HG03097 (cell line): ENCODE measurements at regions not wholly inside any gene's neighbourhood (a gene's known extent, or its start where the extent isn't known, plus 50 kb on each side); places are given as distances from the start of the nearest gene placed in this dataset.

Experiments
- ATAC-seq: cut with Tn5 transposase; IDR thresholded peaks from one replicate; pipeline ENCODE4 v1.9.1; 2021; ENCODE audit not compliant: unreplicated experiment, low FRiP score

GRCh38 chr5:125112196-125112595 is 365.8 kb upstream of the ZNF608 start:
- no peak for ATAC-seq

GRCh38 chr5:125113328-125113727 is 366.9 kb upstream of the ZNF608 start:
- ATAC-seq = peak; percentile 64

- no peak for ATAC-seq
Measured at GRCh38 chr5:125115195-125115525, 368.7 kb upstream of the ZNF608 start.

- ATAC-seq = no peak
Measured at GRCh38 chr5:125117566-125117965, 371.1 kb upstream of the ZNF608 start.

- no peak for ATAC-seq
Measured at GRCh38 chr5:125120012-125120411, 373.6 kb upstream of the ZNF608 start.

DNA sequence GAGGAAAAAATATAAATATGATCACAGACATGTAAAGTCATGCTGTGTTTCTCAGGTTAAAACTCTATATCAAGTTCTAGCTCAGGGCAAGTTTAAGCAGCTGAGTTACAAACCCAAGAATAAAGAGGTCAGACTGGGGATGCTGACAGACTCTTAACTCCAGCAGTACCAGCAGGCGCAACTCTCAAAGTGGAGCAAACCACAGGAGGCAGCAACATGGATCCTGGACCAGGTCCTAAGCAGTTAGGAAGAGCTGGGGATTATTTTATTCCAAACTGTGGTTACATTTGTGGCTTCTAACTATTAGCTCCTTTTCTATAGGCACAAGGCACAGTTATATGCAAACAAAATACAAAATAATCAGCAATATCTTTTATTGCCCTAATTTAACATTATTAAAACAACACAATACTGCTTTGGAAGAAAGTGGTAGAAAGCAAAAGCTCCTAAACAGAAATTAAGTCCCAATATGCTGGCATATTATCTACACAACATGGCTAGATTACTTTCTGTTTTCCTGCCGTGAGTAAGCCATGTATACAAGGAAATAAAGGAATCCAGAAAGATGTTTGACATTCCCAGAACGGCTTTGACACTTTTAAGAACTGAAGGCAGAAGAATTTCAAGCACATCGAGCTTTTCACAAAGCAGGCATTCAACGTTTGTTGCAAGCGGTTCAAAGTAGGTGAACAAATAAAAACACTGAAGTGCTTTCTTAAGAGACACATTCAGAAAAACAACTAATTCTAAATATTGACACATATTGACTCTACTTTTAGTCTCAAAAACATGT is 378.8 kb upstream of the ZNF608 start:
- no peak for ATAC-seq

- ATAC-seq = no peak
Measured at GRCh38 chr5:125126050-125126449, 379.6 kb upstream of the ZNF608 start.

DNA sequence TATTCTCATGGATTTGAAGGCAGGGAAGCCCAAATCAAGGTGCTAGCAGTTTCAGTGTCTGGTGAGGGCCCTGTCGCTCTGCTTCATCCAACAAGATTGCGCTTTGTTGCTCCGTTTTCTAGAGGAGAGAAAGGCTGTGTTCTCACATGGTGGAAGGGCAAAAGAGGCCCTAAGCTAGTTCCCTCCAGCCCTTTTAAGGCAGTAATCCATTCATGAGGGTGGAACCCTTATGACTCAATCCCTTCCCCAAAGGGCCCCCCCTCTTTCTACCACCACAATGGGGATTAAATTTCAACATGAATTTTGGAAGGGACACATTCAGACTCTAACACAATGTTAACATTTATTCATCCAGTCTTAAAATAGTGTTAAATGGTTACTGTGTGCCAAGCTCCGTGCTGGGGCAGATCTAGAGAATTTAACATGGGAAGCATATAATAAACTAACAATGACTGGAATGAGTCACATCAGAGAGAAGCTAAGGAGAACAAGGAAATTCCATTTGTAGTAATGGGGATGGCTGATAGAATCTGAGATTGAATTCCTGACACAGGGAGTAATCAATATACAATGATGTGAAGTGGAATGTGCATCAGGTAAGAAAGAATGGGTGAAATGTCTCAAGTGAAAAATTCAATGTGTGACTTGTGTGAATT is 382.8 kb upstream of the ZNF608 start:
- ATAC-seq = no peak

- ATAC-seq = no peak
Measured at GRCh38 chr5:125130591-125130990, 384.2 kb upstream of the ZNF608 start.

GRCh38 chr5:125134216-125135081 is 388.0 kb upstream of the ZNF608 start:
- ATAC-seq = no peak

DNA sequence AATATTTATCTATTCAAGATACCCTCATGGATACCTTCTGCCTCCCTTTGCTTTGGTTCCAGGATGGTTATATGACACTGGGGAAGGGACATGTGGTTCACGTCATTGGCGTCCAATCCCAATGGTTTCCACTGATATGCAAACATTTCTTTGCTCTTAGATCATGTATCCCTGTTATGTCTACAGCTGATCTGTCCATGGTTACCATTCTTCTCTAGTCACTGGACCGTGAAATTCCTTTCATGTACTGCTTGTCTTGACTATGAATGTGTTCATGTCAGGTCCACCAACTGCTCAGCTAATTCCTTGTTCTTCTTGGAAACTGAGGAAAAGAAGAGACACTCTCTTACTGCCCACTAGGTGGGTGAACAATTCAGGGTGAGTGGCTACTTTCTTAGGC is 391.1 kb upstream of the ZNF608 start:
- no peak for ATAC-seq

- no peak for ATAC-seq
Measured at GRCh38 chr5:125138266-125138665, 391.8 kb upstream of the ZNF608 start.

- no peak for ATAC-seq
Measured at GRCh38 chr5:125139590-125139989, 393.2 kb upstream of the ZNF608 start.

- ATAC-seq = no peak
Measured at GRCh38 chr5:125140220-125140619, 393.8 kb upstream of the ZNF608 start.

DNA sequence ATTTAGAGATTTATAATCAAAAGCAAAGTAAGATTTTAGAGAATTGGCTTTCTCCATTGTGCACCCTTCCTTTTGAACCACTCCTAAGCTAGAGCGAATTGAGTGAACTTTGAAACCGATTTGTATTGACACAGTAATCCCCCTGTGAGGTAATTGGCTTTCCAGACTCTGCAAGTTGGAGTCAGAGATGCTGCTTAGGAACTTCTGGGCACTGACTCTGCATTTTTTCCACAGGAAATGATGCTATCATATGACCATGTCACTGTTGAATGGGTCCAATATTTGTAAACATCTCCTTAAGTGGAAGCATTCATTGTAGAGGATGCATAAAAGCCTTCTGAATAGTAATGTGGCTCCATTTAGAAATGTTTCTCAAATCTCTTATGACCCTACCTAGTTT is 394.4 kb upstream of the ZNF608 start:
- ATAC-seq = no peak

- no peak for ATAC-seq
Measured at GRCh38 chr5:125142458-125142857, 396.0 kb upstream of the ZNF608 start.

DNA sequence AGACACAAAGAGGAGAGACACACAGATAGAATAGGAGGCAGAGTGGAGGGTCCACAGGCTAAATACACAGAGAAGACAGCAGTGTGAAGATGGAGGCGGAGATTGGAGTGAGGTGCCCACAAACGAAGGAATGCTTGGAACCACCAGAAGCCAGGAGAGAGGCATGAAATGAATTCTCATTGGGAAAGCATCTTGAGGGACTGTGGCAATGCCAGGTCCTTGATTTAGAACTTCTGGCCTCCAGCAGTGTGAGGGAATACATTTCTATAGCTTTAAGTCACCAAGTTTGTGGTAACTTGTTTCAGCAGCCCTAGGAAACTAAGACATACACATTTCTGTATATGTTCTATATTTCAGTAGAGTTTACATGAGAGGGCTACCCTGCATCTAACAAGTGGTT is 396.6 kb upstream of the ZNF608 start:
- no peak for ATAC-seq

DNA sequence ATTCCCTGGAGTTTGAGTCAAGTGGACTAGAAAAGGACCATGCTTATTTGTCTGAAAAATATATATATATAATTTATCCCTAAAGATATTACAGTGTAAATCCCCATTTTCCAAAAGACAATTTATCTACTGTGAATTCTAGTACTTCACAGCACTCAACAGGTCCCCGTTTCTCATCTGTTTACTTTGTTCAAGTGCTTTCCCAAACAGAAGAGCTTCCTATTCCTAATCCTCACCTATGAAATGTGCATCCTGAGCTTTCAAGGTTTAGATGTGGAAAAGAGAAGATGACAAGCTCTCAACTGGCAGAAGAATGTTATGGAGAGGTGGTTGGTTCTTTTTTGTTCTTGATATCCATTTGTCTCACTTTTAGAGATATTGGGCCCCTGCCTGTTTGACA is 401.6 kb upstream of the ZNF608 start:
- ATAC-seq = no peak

DNA sequence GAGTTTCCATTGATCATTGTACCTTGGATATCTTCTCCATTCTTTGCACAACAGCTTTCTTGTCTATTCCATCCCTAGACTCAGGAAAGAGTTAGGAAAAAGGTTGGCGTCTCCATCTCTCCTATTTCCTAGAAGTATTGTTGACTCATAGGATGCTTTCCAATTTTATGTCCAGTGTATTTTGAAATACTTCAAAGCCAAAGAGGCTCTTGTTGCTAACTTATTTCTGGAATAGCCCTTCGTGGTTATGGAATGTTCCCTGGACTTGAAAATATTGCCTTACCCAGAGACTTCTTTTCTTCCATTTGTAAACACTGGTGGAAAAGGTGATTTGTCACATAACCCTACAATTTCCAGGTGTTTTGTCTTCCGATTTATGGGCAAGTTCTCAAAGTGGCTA is 402.3 kb upstream of the ZNF608 start:
- ATAC-seq = no peak

DNA sequence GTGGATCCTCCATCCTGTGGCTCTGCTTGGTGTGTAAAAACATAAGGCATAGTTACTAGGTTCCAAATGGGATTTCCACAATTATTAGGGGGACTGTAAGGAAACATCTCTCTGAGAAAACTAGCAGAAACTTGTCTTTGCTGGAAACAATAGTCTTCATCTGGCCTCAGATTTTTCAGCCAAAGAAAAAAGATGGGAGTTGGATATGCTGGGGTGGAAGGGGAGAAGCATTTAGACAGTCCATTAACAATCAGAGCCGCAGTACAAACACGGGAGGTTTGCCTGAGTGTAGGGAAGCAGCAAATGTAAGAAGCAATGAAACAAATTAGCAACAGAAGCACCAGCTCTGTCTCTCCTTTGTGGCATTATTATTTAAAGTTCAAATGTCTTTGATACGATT is 402.7 kb upstream of the ZNF608 start:
- no peak for ATAC-seq

GRCh38 chr5:125149527-125149926 is 403.1 kb upstream of the ZNF608 start:
- no peak for ATAC-seq
